Astrocyte (in vitro differentiated cells and primary cell): ENCODE measurements at regions not wholly inside any gene's neighbourhood (a gene's known extent, or its start where the extent isn't known, plus 50 kb on each side); places are given as distances from the start of the nearest gene placed in this dataset.
A peak's percentile ranks its signal among the peaks of the same experiment; 100 is the strongest.

Experiments used
- DNase-seq: peaks from one replicate; pipeline ENCODE4 v3.0.0-alpha.2; 2010; ENCODE audit warnings: low read depth
- FAIRE-seq: peaks from 2 replicates; lab custom pipeline; 2011; peaks lifted over from hg19 to GRCh38; lab: Jason Lieb, UNC
- H2AFZ ChIP-seq: 2 replicates; pipeline ENCODE4 v1.6.0; 2012; ENCODE audit warnings: low read depth, low read length, inconsistent platforms
- H3K27ac ChIP-seq: 2 replicates; pipeline ENCODE4 v1.5.1; 2011; ENCODE audit warnings: low read depth, low read length, inconsistent platforms
- H3K27me3 ChIP-seq: 2 replicates; pipeline ENCODE4 v1.6.0; 2011; ENCODE audit warnings: low read length, inconsistent platforms; ENCODE audit not compliant: insufficient read depth
- H3K36me3 ChIP-seq: 2 replicates; pipeline ENCODE4 v1.5.1; 2011; ENCODE audit warnings: low read length, inconsistent platforms; ENCODE audit not compliant: insufficient read depth
- H3K4me1 ChIP-seq: 2 replicates; pipeline ENCODE4 v1.5.1; 2011; ENCODE audit warnings: low read length, inconsistent platforms; ENCODE audit not compliant: insufficient read depth
- H3K4me2 ChIP-seq: 2 replicates; pipeline ENCODE4 v1.6.0; 2012; ENCODE audit warnings: low read length, inconsistent platforms
- H3K4me3 ChIP-seq: 2 replicates; pipeline ENCODE4 v1.5.1; 2011; ENCODE audit warnings: low read depth, mild to moderate bottlenecking, low read length, inconsistent platforms; ENCODE audit not compliant: insufficient read depth
- H3K79me2 ChIP-seq: 2 replicates; pipeline ENCODE4 v1.6.0; 2012; ENCODE audit warnings: mild to moderate bottlenecking, low read length, inconsistent platforms; ENCODE audit not compliant: insufficient read depth
- H3K9ac ChIP-seq: 2 replicates; pipeline ENCODE4 v1.6.0; 2012; ENCODE audit warnings: mild to moderate bottlenecking, low read length, inconsistent platforms
- H3K9me3 ChIP-seq: 2 replicates; pipeline ENCODE4 v1.5.1; 2012; ENCODE audit warnings: low read depth, mild to moderate bottlenecking, low read length, inconsistent platforms; ENCODE audit not compliant: insufficient read depth
- H4K20me1 ChIP-seq: 2 replicates; pipeline ENCODE4 v1.6.0; 2012; ENCODE audit warnings: low read length, inconsistent platforms; ENCODE audit not compliant: insufficient read depth
- H3K27ac Mint-ChIP-seq: one replicate; pipeline ENCODE4 v1.8.0; 2021; ENCODE audit warnings: mild to moderate bottlenecking, mixed read lengths; ENCODE audit not compliant: unreplicated experiment
- H3K27me3 Mint-ChIP-seq: one replicate; pipeline ENCODE4 v1.8.0; 2021; ENCODE audit warnings: low read depth, mixed read lengths; ENCODE audit not compliant: unreplicated experiment
- H3K36me3 Mint-ChIP-seq: one replicate; pipeline ENCODE4 v1.8.0; 2021; ENCODE audit warnings: low read depth, mixed read lengths; ENCODE audit not compliant: unreplicated experiment
- H3K4me1 Mint-ChIP-seq: one replicate; pipeline ENCODE4 v1.8.0; 2021; ENCODE audit warnings: low read depth, mixed read lengths; ENCODE audit not compliant: unreplicated experiment
- H3K4me3 Mint-ChIP-seq: one replicate; pipeline ENCODE4 v1.8.0; 2021; ENCODE audit warnings: mild to moderate bottlenecking, moderate library complexity, mixed read lengths; ENCODE audit not compliant: unreplicated experiment
- H3K9me3 Mint-ChIP-seq: one replicate; pipeline ENCODE4 v1.8.0; 2021; ENCODE audit warnings: mild to moderate bottlenecking, mixed read lengths; ENCODE audit not compliant: unreplicated experiment
- CTCF ChIP-seq: IDR thresholded peaks from 2 replicates; pipeline ENCODE4 v1.5.1; 2011; ENCODE audit warnings: low read depth, mild to moderate bottlenecking, inconsistent platforms, low read length, moderate library complexity; ENCODE audit not compliant: insufficient read depth
- EZH2 ChIP-seq: IDR thresholded peaks from 2 replicates; pipeline ENCODE4 v1.6.1; 2012; ENCODE audit warnings: mild to moderate bottlenecking, low read length, inconsistent platforms; ENCODE audit not compliant: insufficient read depth

- peak; percentile 47 for DNase-seq
- Mint-ChIP-seq H3K9me3 (peaks cover 2% of the 10 kb centered on the region), H3K27ac (no peak overlapping the region), H3K4me3 (no peak overlapping the region), H3K27me3 (no peaks in the 10 kb centered on the region), H3K4me1 (no peaks in the 10 kb centered on the region), H3K36me3 (no peaks in the 10 kb centered on the region)
- no peaks in the 10 kb centered on the region for H3K79me2 ChIP-seq
- H3K27ac ChIP-seq, result no peak overlapping the region
- no peak for FAIRE-seq
- H3K4me2 ChIP-seq, result no peak overlapping the region
- H4K20me1 ChIP-seq, result no peaks in the 10 kb centered on the region
- H3K9me3 ChIP-seq, result no peaks in the 10 kb centered on the region
- H3K27me3 ChIP-seq, result no peaks in the 10 kb centered on the region
- H3K36me3 ChIP-seq, result no peaks in the 10 kb centered on the region
- no peak overlapping the region for H2AFZ ChIP-seq
- H3K4me1 ChIP-seq, result no peaks in the 10 kb centered on the region
- H3K9ac ChIP-seq, result no peak overlapping the region
- H3K4me3 ChIP-seq, result no peak overlapping the region
- no peak for TF ChIP-seq EZH2
- no peak for TF ChIP-seq CTCF
These were observed 113.5 kb upstream of the ALCAM start for GRCh38 chr3:105253225-105253624.

GRCh38 chr3:105254154-105254553, 112.6 kb upstream of the ALCAM start:
- FAIRE-seq, result no peak

More at GRCh38 chr3:105254154-105254553, 112.6 kb upstream of the ALCAM start:
- Mint-ChIP-seq H3K9me3 (peaks cover 2% of the 10 kb centered on the region), H3K4me1 (no peaks in the 10 kb centered on the region), H3K27ac (no peak overlapping the region), H3K4me3 (no peak overlapping the region), H3K27me3 (no peaks in the 10 kb centered on the region), H3K36me3 (no peaks in the 10 kb centered on the region)
- Histone ChIP-seq H4K20me1 (no peaks in the 10 kb centered on the region), H3K27ac (no peak overlapping the region), H2AFZ (no peak overlapping the region), H3K9ac (no peak overlapping the region), H3K4me3 (no peak overlapping the region), H3K79me2 (no peaks in the 10 kb centered on the region), H3K27me3 (no peaks in the 10 kb centered on the region), H3K4me2 (no peak overlapping the region), H3K9me3 (no peaks in the 10 kb centered on the region), H3K4me1 (no peaks in the 10 kb centered on the region), H3K36me3 (no peaks in the 10 kb centered on the region)
- no peak for DNase-seq
- TF ChIP-seq EZH2 (no peak), CTCF (no peak)
